ENCODE measurements at regions not wholly inside any gene's neighbourhood (a gene's known extent, or its start where the extent isn't known, plus 50 kb on each side); places are given as distances from the start of the nearest gene placed in this dataset.

- DNase-seq (ENCODE audit: low spot score), result no peak
- Mint-ChIP-seq H3K4me3 (no peak overlapping the region), H3K27ac (no peak overlapping the region), H3K4me1 (peaks cover 34% of the 10 kb centered on the region), H3K27me3 (ENCODE audit: low read depth) (peaks cover 17% of the 10 kb centered on the region), H3K36me3 (no peaks in the 10 kb centered on the region), H3K9me3 (peaks cover 15% of the 10 kb centered on the region)
- no peak for ATAC-seq
- CTCF ChIA-PET, result interaction anchor here (1.4 kb wide), 1 partner anchor 21 kb away, joined by 4 read pairs; no protein-coding TSS in a partner anchor
- POLR2A ChIA-PET, result no interaction called here
- TF ChIP-seq ATF3 (CRISPR knock-in tag; conservative IDR thresholded peaks at IDR 0.05), result no peak
- TF ChIP-seq ATF2 (CRISPR knock-in tag; IDR thresholded peaks at IDR 0.05; ENCODE audit: borderline replicate concordance, low read depth), result no peak
- TF ChIP-seq, protein P1, sequence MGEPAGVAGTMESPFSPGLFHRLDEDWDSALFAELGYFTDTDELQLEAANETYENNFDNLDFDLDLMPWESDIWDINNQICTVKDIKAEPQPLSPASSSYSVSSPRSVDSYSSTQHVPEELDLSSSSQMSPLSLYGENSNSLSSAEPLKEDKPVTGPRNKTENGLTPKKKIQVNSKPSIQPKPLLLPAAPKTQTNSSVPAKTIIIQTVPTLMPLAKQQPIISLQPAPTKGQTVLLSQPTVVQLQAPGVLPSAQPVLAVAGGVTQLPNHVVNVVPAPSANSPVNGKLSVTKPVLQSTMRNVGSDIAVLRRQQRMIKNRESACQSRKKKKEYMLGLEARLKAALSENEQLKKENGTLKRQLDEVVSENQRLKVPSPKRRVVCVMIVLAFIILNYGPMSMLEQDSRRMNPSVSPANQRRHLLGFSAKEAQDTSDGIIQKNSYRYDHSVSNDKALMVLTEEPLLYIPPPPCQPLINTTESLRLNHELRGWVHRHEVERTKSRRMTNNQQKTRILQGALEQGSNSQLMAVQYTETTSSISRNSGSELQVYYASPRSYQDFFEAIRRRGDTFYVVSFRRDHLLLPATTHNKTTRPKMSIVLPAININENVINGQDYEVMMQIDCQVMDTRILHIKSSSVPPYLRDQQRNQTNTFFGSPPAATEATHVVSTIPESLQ (CRISPR knock-in tag; IDR thresholded peaks at IDR 0.05), result no peak
- no peak for TF ChIP-seq SMAD3 (CRISPR knock-in tag; IDR thresholded peaks at IDR 0.05; ENCODE audit: borderline replicate concordance)
- TF ChIP-seq FOXP4 (CRISPR knock-in tag; IDR thresholded peaks at IDR 0.05), result no peak
- TF ChIP-seq ZNF317 (CRISPR knock-in tag; IDR thresholded peaks at IDR 0.05; ENCODE audit: borderline replicate concordance, low read depth), result no peak
- no peak for TF ChIP-seq ZNF423 (CRISPR knock-in tag; IDR thresholded peaks at IDR 0.05)
- TF ChIP-seq USF2 (CRISPR knock-in tag; IDR thresholded peaks at IDR 0.05), result no peak
- TF ChIP-seq, protein P2, sequence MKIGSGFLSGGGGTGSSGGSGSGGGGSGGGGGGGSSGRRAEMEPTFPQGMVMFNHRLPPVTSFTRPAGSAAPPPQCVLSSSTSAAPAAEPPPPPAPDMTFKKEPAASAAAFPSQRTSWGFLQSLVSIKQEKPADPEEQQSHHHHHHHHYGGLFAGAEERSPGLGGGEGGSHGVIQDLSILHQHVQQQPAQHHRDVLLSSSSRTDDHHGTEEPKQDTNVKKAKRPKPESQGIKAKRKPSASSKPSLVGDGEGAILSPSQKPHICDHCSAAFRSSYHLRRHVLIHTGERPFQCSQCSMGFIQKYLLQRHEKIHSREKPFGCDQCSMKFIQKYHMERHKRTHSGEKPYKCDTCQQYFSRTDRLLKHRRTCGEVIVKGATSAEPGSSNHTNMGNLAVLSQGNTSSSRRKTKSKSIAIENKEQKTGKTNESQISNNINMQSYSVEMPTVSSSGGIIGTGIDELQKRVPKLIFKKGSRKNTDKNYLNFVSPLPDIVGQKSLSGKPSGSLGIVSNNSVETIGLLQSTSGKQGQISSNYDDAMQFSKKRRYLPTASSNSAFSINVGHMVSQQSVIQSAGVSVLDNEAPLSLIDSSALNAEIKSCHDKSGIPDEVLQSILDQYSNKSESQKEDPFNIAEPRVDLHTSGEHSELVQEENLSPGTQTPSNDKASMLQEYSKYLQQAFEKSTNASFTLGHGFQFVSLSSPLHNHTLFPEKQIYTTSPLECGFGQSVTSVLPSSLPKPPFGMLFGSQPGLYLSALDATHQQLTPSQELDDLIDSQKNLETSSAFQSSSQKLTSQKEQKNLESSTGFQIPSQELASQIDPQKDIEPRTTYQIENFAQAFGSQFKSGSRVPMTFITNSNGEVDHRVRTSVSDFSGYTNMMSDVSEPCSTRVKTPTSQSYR (CRISPR knock-in tag; IDR thresholded peaks at IDR 0.05), result no peak
- TF ChIP-seq TCF7 (CRISPR knock-in tag; IDR thresholded peaks at IDR 0.05; ENCODE audit: low read depth), result no peak
Measured at GRCh38 chr9:38181232-38181631, 112.2 kb upstream of the SHB start.

GRCh38 chr9:38180656-38181055 is 111.6 kb upstream of the SHB start:
- H3K36me3 Mint-ChIP-seq, result no peaks in the 10 kb centered on the region
- H3K4me1 Mint-ChIP-seq, result peaks cover 30% of the 10 kb centered on the region
- H3K27ac Mint-ChIP-seq, result no peak overlapping the region
- CTCF ChIA-PET, result interaction anchor here (1.4 kb wide), 1 partner anchor 21 kb away, joined by 4 read pairs; no protein-coding TSS in a partner anchor
- no peak for ATAC-seq
- H3K27me3 Mint-ChIP-seq (ENCODE audit: low read depth), result peaks cover 17% of the 10 kb centered on the region
- TF ChIP-seq ZNF425 (CRISPR knock-in tag; conservative IDR thresholded peaks at IDR 0.05), result no peak
- H3K4me3 Mint-ChIP-seq, result no peak overlapping the region
- no peak for DNase-seq (ENCODE audit: low spot score)
- POLR2A ChIA-PET, result no interaction called here
- H3K9me3 Mint-ChIP-seq, result peaks cover 17% of the 10 kb centered on the region

Measured in WTC11 (cell line).